ENCODE measurements at regions not wholly inside any gene's neighbourhood (a gene's known extent, or its start where the extent isn't known, plus 50 kb on each side); places are given as distances from the start of the nearest gene placed in this dataset.

DNA sequence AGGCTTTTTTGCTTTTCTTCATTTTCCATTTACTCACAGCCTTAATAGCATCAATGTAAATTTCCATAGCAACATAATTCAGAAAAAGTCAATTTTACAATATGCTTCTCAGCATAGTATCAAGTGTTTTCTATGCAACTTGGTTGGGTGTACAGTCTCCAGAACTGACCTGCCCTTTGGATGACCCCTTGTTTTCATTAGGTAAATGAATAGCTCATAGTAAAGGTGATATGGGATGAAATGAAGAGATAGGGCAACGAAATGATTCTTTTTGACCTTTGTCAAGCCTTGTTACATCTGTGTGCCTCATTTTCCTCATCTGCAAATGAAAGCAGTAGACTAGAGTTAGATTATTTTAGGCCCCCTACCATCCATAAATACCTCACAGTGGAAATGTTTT, 1081.0 kb downstream of the TMTC2 start:
- TF ChIP-seq POU6F1 (CRISPR knock-in tag; IDR thresholded peaks at IDR 0.05; ENCODE audit: borderline replicate concordance, low read depth): no peak
- TF ChIP-seq GLIS3 (CRISPR knock-in tag; IDR thresholded peaks at IDR 0.05): no peak
- TF ChIP-seq, protein P1, sequence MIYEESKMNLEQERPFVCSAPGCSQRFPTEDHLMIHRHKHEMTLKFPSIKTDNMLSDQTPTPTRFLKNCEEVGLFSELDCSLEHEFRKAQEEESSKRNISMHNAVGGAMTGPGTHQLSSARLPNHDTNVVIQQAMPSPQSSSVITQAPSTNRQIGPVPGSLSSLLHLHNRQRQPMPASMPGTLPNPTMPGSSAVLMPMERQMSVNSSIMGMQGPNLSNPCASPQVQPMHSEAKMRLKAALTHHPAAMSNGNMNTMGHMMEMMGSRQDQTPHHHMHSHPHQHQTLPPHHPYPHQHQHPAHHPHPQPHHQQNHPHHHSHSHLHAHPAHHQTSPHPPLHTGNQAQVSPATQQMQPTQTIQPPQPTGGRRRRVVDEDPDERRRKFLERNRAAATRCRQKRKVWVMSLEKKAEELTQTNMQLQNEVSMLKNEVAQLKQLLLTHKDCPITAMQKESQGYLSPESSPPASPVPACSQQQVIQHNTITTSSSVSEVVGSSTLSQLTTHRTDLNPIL (CRISPR knock-in tag; IDR thresholded peaks at IDR 0.05; ENCODE audit: low read depth): no peak
- TF ChIP-seq ZNF70 (CRISPR knock-in tag; IDR thresholded peaks at IDR 0.05): no peak
- TF ChIP-seq, protein P2, sequence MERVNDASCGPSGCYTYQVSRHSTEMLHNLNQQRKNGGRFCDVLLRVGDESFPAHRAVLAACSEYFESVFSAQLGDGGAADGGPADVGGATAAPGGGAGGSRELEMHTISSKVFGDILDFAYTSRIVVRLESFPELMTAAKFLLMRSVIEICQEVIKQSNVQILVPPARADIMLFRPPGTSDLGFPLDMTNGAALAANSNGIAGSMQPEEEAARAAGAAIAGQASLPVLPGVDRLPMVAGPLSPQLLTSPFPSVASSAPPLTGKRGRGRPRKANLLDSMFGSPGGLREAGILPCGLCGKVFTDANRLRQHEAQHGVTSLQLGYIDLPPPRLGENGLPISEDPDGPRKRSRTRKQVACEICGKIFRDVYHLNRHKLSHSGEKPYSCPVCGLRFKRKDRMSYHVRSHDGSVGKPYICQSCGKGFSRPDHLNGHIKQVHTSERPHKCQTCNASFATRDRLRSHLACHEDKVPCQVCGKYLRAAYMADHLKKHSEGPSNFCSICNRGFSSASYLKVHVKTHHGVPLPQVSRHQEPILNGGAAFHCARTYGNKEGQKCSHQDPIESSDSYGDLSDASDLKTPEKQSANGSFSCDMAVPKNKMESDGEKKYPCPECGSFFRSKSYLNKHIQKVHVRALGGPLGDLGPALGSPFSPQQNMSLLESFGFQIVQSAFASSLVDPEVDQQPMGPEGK (CRISPR knock-in tag; IDR thresholded peaks at IDR 0.05; ENCODE audit: borderline replicate concordance): no peak
- no peak for TF ChIP-seq TOX (CRISPR knock-in tag; IDR thresholded peaks at IDR 0.05; ENCODE audit: borderline replicate concordance)
- TF ChIP-seq OSR1 (CRISPR knock-in tag; IDR thresholded peaks at IDR 0.05): no peak

Measured in SK-N-SH treated with all-trans-retinoic acid at 6 μM for 48 hours (cell line).